ENCODE measurements at regions not wholly inside any gene's neighbourhood (a gene's known extent, or its start where the extent isn't known, plus 50 kb on each side); places are given as distances from the start of the nearest gene placed in this dataset.

GRCh38 chr13:59261928-59262488 is 901.7 kb downstream of the DIAPH3 start:
- TF ChIP-seq POLR2A (IDR thresholded peaks at IDR 0.05; ENCODE audit: low read depth, low read length) (no peak), TAF1 (IDR thresholded peaks at IDR 0.05; ENCODE audit: low read depth, low read length) (no peak), POLR2AphosphoS5 (IDR thresholded peaks at IDR 0.05; ENCODE audit: low read depth, low read length) (no peak)

All from GM12891 (cell line).